Gastrocnemius medialis (tissue), 4 donors: ENCODE measurements at regions not wholly inside any gene's neighbourhood (a gene's known extent, or its start where the extent isn't known, plus 50 kb on each side); places are given as distances from the start of the nearest gene placed in this dataset.

Experiments
- ATAC-seq, 2 donors: fragments of 150-250 bp; one replicate each; pipeline ENCODE4 v1.9.1; 2016
- DNase-seq, 2 donors: peaks; one replicate each; pipeline ENCODE4 v3.0.0-alpha.2; 2019
- H3K27ac ChIP-seq, 4 donors: fragments of 200-600 bp; sonication (generic); 1 replicate in 1 of 4; 2 replicates in 3 of 4; pipeline ENCODE4 v1.5.1; 2016 to 2018; ENCODE audit warnings: mild to moderate bottlenecking in 2 of 4, moderate library complexity in 1 of 4
- H3K27me3 ChIP-seq, 3 donors: fragments of 200-600 bp; sonication (generic) in 2 of 3; 1 replicate in 1 of 3; 2 replicates in 2 of 3; pipeline versions ENCODE4 v1.5.1 to v1.6.0; 2016 to 2019; ENCODE audit warnings: mild to moderate bottlenecking in 1 of 3, moderate library complexity in 1 of 3
- H3K36me3 ChIP-seq, 2 donors: fragments of 200-600 bp; sonication (generic) in 1 of 2; one replicate each; pipeline ENCODE4 v1.5.1; 2017 to 2018
- H3K4me1 ChIP-seq, 2 donors: fragments of 200-600 bp; sonication (generic) in 1 of 2; one replicate each; pipeline ENCODE4 v1.5.1; 2016 to 2017; ENCODE audit warnings: mild to moderate bottlenecking in 2 of 2
- H3K4me3 ChIP-seq, 4 donors: fragments of 200-600 bp; sonication (generic) in 3 of 4; 1 replicate in 1 of 4; 2 replicates in 3 of 4; pipeline ENCODE4 v1.5.1; 2016 to 2019; ENCODE audit warnings: mild to moderate bottlenecking in 2 of 4
- H3K9me3 ChIP-seq, 3 donors: fragments of 200-600 bp; sonication (generic) in 2 of 3; 1 replicate in 1 of 3; 2 replicates in 2 of 3; pipeline ENCODE4 v1.5.1; 2016 to 2019
- POLR2A ChIP-seq, 2 donors: fragments of 450-650 bp; IDR thresholded peaks; one replicate each; pipeline ENCODE4 v1.6.1; 2017; ENCODE audit warnings: antibody characterized with exemption in 2 of 2, mild to moderate bottlenecking in 2 of 2, moderate library complexity in 2 of 2
- in situ Hi-C, 4 donors: fragments of 200-750 bp; cut with MboI; loops; one replicate each; pipeline versions ENCODE4 v1.15.0 to v1.8.0; 2017; ENCODE audit warnings: low sequenced_read_pairs in 4 of 4
- intact Hi-C: fragments of 100-400 bp; cut with DNase I; formaldehyde crosslinking; loops from one replicate; pipeline ENCODE4 v1.15.1; 2023; ENCODE audit warnings: low total_unique reads
- TF ChIP-seq, protein P1 (sequence below), 5 experiments: fragments of 450-650 bp in 3 of 5; fragments of 200-600 bp in 2 of 5; sonication (generic) in 2 of 5; IDR thresholded peaks in 4 of 5; conservative IDR thresholded peaks in 1 of 5; 1 replicate in 4 of 5; 2 replicates in 1 of 5; pipeline ENCODE4 v1.5.1; 2016 to 2019; ENCODE audit warnings: antibody characterized with exemption in 5 of 5, mild to moderate bottlenecking in 3 of 5, moderate library complexity in 3 of 5

DNA sequence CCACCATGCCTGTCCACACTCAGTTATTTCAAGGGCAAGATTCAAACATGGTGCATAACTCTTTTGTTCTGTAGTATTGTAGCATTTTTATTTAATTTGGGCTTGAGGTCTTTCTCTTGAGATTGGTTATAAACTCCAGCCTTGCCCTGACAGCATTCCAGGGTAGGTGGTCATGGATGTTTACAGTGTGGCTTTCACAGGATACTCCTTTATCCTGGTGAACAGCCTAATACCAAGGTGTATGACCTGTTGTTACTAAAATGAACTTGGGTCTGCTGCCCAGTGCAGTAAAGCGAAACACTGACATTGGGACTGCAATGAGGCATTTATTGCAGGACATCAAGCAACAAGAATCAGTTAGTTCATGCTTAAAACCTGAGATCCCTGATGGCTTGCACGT lies 434.8 kb downstream of the ANKRD50 start:
- in situ Hi-C loops: no loop called here
- H3K27ac ChIP-seq: no peak overlapping the region
- H3K36me3 ChIP-seq: no peaks in the 10 kb centered on the region
- intact Hi-C loops: no loop called here
- no peaks in the 10 kb centered on the region for H3K4me1 ChIP-seq
- DNase-seq (no peak), ATAC-seq (no peak)
- H3K4me3 ChIP-seq: no peak overlapping the region
- H3K9me3 ChIP-seq: no peaks in the 10 kb centered on the region
- no peaks in the 10 kb centered on the region for H3K27me3 ChIP-seq
- TF ChIP-seq, protein P1, sequence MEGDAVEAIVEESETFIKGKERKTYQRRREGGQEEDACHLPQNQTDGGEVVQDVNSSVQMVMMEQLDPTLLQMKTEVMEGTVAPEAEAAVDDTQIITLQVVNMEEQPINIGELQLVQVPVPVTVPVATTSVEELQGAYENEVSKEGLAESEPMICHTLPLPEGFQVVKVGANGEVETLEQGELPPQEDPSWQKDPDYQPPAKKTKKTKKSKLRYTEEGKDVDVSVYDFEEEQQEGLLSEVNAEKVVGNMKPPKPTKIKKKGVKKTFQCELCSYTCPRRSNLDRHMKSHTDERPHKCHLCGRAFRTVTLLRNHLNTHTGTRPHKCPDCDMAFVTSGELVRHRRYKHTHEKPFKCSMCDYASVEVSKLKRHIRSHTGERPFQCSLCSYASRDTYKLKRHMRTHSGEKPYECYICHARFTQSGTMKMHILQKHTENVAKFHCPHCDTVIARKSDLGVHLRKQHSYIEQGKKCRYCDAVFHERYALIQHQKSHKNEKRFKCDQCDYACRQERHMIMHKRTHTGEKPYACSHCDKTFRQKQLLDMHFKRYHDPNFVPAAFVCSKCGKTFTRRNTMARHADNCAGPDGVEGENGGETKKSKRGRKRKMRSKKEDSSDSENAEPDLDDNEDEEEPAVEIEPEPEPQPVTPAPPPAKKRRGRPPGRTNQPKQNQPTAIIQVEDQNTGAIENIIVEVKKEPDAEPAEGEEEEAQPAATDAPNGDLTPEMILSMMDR (IDR thresholded peaks at IDR 0.05 in 4 of 5, conservative IDR thresholded peaks at IDR 0.05 in 1 of 5): no peak
- TF ChIP-seq POLR2A (IDR thresholded peaks at IDR 0.05): no peak

DNA sequence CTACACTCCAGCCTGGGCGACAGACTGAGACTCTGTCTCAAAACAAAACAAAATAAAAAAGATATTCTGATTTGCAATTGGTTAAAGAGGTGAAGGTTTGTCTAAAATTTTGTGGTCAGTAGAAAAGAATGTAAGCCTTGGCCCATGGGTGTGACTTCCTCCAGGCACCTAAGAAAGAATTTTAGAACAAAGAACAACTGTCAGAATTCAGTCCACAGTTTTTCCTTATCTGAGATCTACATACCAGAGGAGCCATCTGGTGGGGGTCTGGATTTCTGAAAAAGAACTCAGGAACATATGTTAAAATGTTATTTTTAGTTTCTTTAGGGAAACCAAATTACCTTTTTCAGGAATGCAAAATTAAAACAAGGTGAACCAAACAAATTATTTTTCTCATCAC lies 434.1 kb downstream of the ANKRD50 start:
- intact Hi-C loops (no loop called here), in situ Hi-C loops (no loop called here)
- TF ChIP-seq, protein P1 (IDR thresholded peaks at IDR 0.05 in 4 of 5, conservative IDR thresholded peaks at IDR 0.05 in 1 of 5): no peak
- no peak for TF ChIP-seq POLR2A (IDR thresholded peaks at IDR 0.05)
- ATAC-seq: no peak
- Histone ChIP-seq H3K9me3 (no peaks in the 10 kb centered on the region), H3K27me3 (no peaks in the 10 kb centered on the region), H3K4me1 (no peaks in the 10 kb centered on the region), H3K27ac (no peak overlapping the region), H3K4me3 (no peak overlapping the region), H3K36me3 (no peaks in the 10 kb centered on the region)
- DNase-seq: no peak

DNA sequence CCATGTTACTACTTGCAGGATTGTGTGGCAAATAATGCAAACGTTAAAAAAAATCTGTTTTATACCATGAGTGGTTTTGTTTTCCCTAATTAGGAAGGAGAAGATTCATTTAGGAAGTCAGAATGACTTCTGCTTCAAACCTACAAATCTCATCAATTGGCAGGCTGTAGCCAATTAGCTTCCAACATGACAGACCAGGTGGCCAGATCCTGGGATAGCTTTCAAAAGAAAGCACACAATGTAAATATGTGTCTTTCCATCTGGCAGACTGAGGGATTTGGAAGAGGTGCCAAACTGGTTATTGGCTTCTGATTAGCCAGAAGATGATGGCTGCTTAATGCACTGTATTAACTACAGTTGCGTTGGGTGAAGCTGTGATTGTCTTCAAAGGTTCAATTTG lies 432.8 kb downstream of the ANKRD50 start:
- Histone ChIP-seq H3K27ac (no peak overlapping the region), H3K36me3 (no peaks in the 10 kb centered on the region), H3K9me3 (no peaks in the 10 kb centered on the region), H3K4me1 (no peaks in the 10 kb centered on the region), H3K4me3 (no peak overlapping the region), H3K27me3 (no peaks in the 10 kb centered on the region)
- in situ Hi-C loops: no loop called here
- TF ChIP-seq, protein P1 (IDR thresholded peaks at IDR 0.05 in 4 of 5, conservative IDR thresholded peaks at IDR 0.05 in 1 of 5): no peak
- no peak for TF ChIP-seq POLR2A (IDR thresholded peaks at IDR 0.05)
- intact Hi-C loops: no loop called here
- DNase-seq (no peak), ATAC-seq (no peak)

DNA sequence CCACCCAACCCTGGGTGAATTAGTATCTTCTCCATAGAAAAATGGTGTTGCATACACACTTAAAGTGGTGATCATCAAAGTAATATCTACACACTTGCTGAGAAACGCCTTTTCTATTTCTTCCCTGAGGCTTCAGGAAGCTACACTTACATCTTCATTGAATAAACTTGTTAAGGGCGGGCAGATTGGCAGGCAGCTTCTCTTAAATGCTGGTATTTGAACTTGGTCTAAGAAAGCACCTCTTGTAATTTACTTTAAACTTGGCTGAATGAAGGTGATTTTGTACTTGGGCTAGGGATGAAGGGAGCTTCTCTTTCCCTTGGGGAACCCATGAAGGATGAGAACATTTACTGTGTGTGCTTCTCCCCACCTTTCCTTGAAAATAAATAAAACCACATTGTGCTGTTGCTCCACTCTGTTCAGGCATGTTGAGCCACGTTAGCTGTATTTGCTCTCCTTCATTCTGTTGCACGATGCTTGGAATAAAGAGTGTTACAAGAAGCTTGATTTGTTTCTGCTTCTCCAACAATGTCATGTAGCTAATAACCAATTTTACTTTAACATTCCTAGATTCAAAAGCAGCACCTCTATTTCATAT lies 430.1 kb downstream of the ANKRD50 start:
- no peak for TF ChIP-seq POLR2A (IDR thresholded peaks at IDR 0.05)
- Histone ChIP-seq H3K36me3 (no peaks in the 10 kb centered on the region), H3K4me3 (no peak overlapping the region), H3K27me3 (no peaks in the 10 kb centered on the region), H3K9me3 (no peaks in the 10 kb centered on the region), H3K27ac (no peak overlapping the region), H3K4me1 (no peaks in the 10 kb centered on the region)
- no peak for DNase-seq
- ATAC-seq: no peak
- intact Hi-C loops (no loop called here), in situ Hi-C loops (no loop called here)

DNA sequence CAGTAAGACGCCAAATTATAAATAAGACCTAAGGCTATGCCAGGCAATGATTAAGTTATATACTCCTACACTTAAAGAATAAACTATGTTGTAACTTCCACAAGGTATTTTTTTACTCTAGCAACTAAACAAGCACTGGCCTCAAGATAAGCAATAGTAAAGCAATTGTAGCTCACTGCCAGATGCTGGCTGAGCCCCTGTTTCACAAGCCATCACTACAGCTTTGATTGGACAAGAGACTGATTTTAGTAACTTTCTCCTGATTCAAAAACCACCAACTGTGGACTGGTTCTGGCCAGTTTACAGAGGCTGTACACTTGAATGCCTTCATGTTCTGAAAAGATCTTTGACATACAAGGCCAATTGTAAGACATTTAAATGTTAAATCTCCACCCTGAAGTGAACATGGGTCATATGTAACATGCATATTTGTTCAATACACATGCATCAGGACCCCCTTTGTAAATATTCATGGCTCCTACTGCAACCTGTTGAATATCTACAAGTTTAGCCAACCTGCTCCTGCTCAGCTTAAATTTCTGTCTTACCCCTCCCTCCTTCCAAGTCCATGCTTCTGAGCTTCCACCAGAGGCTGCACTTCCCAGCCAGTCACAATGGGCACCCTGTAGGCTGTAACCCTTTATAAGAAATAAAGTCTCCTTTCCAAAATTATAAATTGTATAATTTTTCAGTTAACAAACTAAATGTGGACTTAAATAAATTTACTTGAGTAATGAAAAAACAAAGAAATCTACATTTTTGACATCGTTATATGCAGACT lies 423.6 kb downstream of the ANKRD50 start:
- in situ Hi-C loops (no loop called here), intact Hi-C loops (no loop called here)
- no peaks in the 10 kb centered on the region for H3K36me3 ChIP-seq
- no peaks in the 10 kb centered on the region for H3K4me1 ChIP-seq
- no peak overlapping the region for H3K4me3 ChIP-seq
- TF ChIP-seq, protein P1 (IDR thresholded peaks at IDR 0.05 in 4 of 5, conservative IDR thresholded peaks at IDR 0.05 in 1 of 5): no peak
- no peak for TF ChIP-seq POLR2A (IDR thresholded peaks at IDR 0.05)
- ATAC-seq: no peak
- no peaks in the 10 kb centered on the region for H3K27me3 ChIP-seq
- DNase-seq: no peak
- H3K27ac ChIP-seq: no peak overlapping the region
- no peaks in the 10 kb centered on the region for H3K9me3 ChIP-seq
